ENCODE measurements at regions not wholly inside any gene's neighbourhood (a gene's known extent, or its start where the extent isn't known, plus 50 kb on each side); places are given as distances from the start of the nearest gene placed in this dataset. TPM values are rescaled to one million over a fixed set of nuclear protein-coding genes. Genes with fewer than 3 reads are reported as not detected.
"Not testable (repeated sequence)": the region's sequence is repeated elsewhere in the genome, so short reads cannot be mapped to it uniquely, and the experiment has no call there.

GRCh38 chr6:154938221-154938580, 56.9 kb upstream of the TIAM2 start:
- Histone ChIP-seq H3K27me3 (no peaks in the 10 kb centered on the region), H3K4me1 (no peaks in the 10 kb centered on the region), H3K4me3 (no peak overlapping the region), H3K9me3 (no peaks in the 10 kb centered on the region), H3K27ac (no peak overlapping the region), H3K36me3 (replicated peaks in 1 of 2; ENCODE audit: insufficient read depth in 1 of 2, low read depth in 2 of 2) (no peaks in the 10 kb centered on the region)
- TF ChIP-seq, protein P1, sequence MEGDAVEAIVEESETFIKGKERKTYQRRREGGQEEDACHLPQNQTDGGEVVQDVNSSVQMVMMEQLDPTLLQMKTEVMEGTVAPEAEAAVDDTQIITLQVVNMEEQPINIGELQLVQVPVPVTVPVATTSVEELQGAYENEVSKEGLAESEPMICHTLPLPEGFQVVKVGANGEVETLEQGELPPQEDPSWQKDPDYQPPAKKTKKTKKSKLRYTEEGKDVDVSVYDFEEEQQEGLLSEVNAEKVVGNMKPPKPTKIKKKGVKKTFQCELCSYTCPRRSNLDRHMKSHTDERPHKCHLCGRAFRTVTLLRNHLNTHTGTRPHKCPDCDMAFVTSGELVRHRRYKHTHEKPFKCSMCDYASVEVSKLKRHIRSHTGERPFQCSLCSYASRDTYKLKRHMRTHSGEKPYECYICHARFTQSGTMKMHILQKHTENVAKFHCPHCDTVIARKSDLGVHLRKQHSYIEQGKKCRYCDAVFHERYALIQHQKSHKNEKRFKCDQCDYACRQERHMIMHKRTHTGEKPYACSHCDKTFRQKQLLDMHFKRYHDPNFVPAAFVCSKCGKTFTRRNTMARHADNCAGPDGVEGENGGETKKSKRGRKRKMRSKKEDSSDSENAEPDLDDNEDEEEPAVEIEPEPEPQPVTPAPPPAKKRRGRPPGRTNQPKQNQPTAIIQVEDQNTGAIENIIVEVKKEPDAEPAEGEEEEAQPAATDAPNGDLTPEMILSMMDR (IDR thresholded peaks at IDR 0.05), result no peak
- TF ChIP-seq POLR2A (IDR thresholded peaks at IDR 0.05), result no peak
- 36 to 73% methylated on average over 9 of the region's 9 CpGs for WGBS, 2 donors
- no peak for ATAC-seq
- DNase-seq, result peak; percentile 19 to 64 (median 54)
- intact Hi-C loops (cut with DNase I), result no loop called here

DNA sequence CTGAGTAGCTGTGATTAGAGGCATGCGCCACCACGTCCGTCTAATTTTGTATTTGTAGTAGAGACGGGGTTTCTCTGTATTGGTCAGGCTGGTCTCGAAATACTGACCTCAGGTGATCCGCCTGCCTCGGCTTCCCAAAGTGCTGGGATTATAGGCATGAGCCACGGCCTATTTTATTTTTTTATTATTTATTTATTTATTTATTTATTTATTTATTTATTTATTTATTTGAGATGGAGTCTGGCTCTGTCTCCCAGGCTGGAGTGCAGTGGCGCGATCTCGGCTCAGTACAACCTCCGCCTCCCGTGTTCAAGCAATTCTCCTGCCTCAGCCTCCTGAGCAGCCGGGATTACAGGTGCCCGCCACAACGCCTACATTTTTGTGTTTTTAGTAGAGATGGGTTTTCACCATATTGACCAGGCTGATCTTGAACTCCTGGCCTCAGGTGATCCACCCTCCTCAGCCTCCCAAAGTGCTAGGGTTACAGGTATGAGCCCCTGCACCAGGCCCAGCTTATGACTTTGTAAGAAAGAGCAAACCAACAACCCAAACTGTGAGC, 56.3 kb upstream of the TIAM2 start:
- WGBS, 2 donors, result 96 to 97% methylated on average over 16 of the region's 16 CpGs
- H3K27me3 ChIP-seq; H3K4me3 ChIP-seq; intact Hi-C loops (cut with DNase I); H3K9me3 ChIP-seq; H3K4me1 ChIP-seq; DNase-seq; H3K27ac ChIP-seq; ATAC-seq; H3K36me3 ChIP-seq (replicated peaks in 1 of 2; ENCODE audit: insufficient read depth in 1 of 2, low read depth in 2 of 2): not testable (repeated sequence)

GRCh38 chr6:154942770-154943169, 52.3 kb upstream of the TIAM2 start:
- Histone ChIP-seq H3K4me3 (no peak overlapping the region), H3K4me1 (no peaks in the 10 kb centered on the region), H3K27me3 (no peaks in the 10 kb centered on the region), H3K36me3 (replicated peaks in 1 of 2; ENCODE audit: insufficient read depth in 1 of 2, low read depth in 2 of 2) (no peaks in the 10 kb centered on the region), H3K9me3 (no peaks in the 10 kb centered on the region), H3K27ac (no peak overlapping the region)
- intact Hi-C loops (cut with DNase I), result no loop called here
- DNase-seq, result no peak
- TF ChIP-seq, protein P1 (IDR thresholded peaks at IDR 0.05), result no peak
- no peak for TF ChIP-seq POLR2A (IDR thresholded peaks at IDR 0.05)
- 95 to 100% methylated on average over 2 of the region's 2 CpGs for WGBS, 2 donors
- ATAC-seq, result no peak

DNA sequence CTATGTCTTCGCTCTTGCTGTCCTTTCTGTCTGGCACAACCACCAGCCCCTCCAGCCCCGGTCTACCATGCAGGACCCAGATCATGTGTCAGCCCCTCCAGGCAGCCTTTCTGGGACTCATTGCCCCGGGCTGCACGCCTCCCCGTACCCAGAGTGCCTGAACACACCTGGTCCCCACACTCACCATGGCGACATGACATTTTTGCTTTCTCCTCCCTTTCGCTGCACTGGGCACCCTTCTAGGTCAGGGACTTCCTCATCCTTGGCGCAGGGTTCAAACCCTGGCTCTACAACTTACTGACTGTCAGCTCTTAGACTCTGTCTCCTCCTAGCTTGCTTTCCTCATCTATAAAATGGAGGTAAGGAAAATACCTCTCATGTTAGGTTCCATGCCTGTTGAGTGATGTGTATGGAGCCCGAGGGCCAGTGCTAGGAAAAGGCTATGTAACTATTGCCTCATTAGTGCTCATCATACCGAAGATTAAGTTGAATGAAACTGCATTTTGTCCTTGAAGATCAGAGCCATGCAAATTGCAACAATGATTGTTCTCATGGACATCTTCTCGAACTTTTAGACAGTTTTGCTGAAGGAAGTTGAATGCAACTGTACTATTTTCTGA, 49.7 kb upstream of the TIAM2 start:
- no peak overlapping the region for H3K4me3 ChIP-seq
- no peaks in the 10 kb centered on the region for H3K9me3 ChIP-seq
- H3K27me3 ChIP-seq, result no peaks in the 10 kb centered on the region
- intact Hi-C loops (cut with DNase I), result no loop called here
- no peak overlapping the region for H3K27ac ChIP-seq
- no peak for DNase-seq
- WGBS, 2 donors, result 84 to 97% methylated on average over 11 of the region's 11 CpGs
- ATAC-seq, result no peak
- no peaks in the 10 kb centered on the region for H3K36me3 ChIP-seq (replicated peaks in 1 of 2; ENCODE audit: insufficient read depth in 1 of 2, low read depth in 2 of 2)
- H3K4me1 ChIP-seq, result no peaks in the 10 kb centered on the region
- TF ChIP-seq POLR2A (IDR thresholded peaks at IDR 0.05), result no peak

Small RNA genes in the stretch of these regions (small RNA-seq; reads per million reads assigned to genes)
- gene RF00096, result not detected

Data from body of pancreas (tissue), 4 donors.